ENCODE measurements at regions not wholly inside any gene's neighbourhood (a gene's known extent, or its start where the extent isn't known, plus 50 kb on each side); places are given as distances from the start of the nearest gene placed in this dataset.

GRCh38 chr21:20486303-20486702 lies 511.9 kb upstream of the NCAM2 start:
- TF ChIP-seq POLR2A (IDR thresholded peaks at IDR 0.05; ENCODE audit: low read length): no peak
- TF ChIP-seq GATA1 (IDR thresholded peaks at IDR 0.05; ENCODE audit: low read depth, low read length): no peak
